Skeletal muscle tissue (tissue), 3 donors: ENCODE measurements at regions not wholly inside any gene's neighbourhood (a gene's known extent, or its start where the extent isn't known, plus 50 kb on each side); places are given as distances from the start of the nearest gene placed in this dataset.
"Not testable (repeated sequence)": the region's sequence is repeated elsewhere in the genome, so short reads cannot be mapped to it uniquely, and the experiment has no call there.

ENCODE experiments used
- H3K27ac ChIP-seq: one replicate; pipeline ENCODE4 v1.7.0; 2013; ENCODE audit warnings: mild to moderate bottlenecking, low read depth, low read length, inconsistent platforms
- H3K27me3 ChIP-seq, 3 donors: one replicate each; pipeline ENCODE4 v1.7.0; 2013; ENCODE audit warnings: low read length in 3 of 3; ENCODE audit not compliant: control insufficient read depth in 3 of 3, insufficient read depth in 3 of 3
- H3K36me3 ChIP-seq, 3 donors: one replicate each; pipeline ENCODE4 v1.7.0; 2013; ENCODE audit warnings: low read length in 3 of 3; ENCODE audit not compliant: control insufficient read depth in 3 of 3, insufficient read depth in 3 of 3
- H3K4me1 ChIP-seq, 3 donors: one replicate each; pipeline ENCODE4 v1.7.0; 2013; ENCODE audit warnings: low read length in 3 of 3, mild to moderate bottlenecking in 3 of 3; ENCODE audit not compliant: control insufficient read depth in 3 of 3, insufficient read depth in 3 of 3
- H3K4me3 ChIP-seq, 3 donors: one replicate each; pipeline ENCODE4 v1.7.0; 2013; ENCODE audit warnings: low read length in 3 of 3
- H3K9ac ChIP-seq, 3 donors: one replicate each; pipeline ENCODE4 v1.7.0; 2013; ENCODE audit warnings: low read length in 3 of 3, mild to moderate bottlenecking in 3 of 3, moderate library complexity in 2 of 3, low read depth in 1 of 3
- H3K9me3 ChIP-seq, 3 donors: one replicate each; pipeline ENCODE4 v1.7.0; 2013; ENCODE audit warnings: low read length in 3 of 3; ENCODE audit not compliant: control insufficient read depth in 3 of 3
- donor health status: Osteomylitis.

- no peaks in the 10 kb centered on the region for H3K4me1 ChIP-seq
- H3K9ac ChIP-seq: no peak overlapping the region
- no peaks in the 10 kb centered on the region for H3K36me3 ChIP-seq
- no peak overlapping the region for H3K4me3 ChIP-seq
- H3K27me3 ChIP-seq: peaks cover 15 to 34% (median 22%) of the 10 kb centered on the region in 3 donors
- H3K9me3 ChIP-seq: peaks cover 0 to 2% (median 0%) of the 10 kb centered on the region in 3 donors
- no peak overlapping the region for H3K27ac ChIP-seq
These were observed 99.5 kb upstream of the FOXB1 start for GRCh38 chr15:59904450-59905135.

- Histone ChIP-seq H3K4me1 (no peaks in the 10 kb centered on the region), H3K9ac (no peak overlapping the region), H3K9me3 (no peaks in the 10 kb centered on the region), H3K27ac (no peak overlapping the region), H3K36me3 (no peaks in the 10 kb centered on the region), H3K27me3 (peaks cover 3 to 12% (median 9%) of the 10 kb centered on the region in 3 donors), H3K4me3 (no peak overlapping the region)
These were observed 107.4 kb upstream of the FOXB1 start for GRCh38 chr15:59896663-59897074.

- Histone ChIP-seq H3K9ac (no peak overlapping the region), H3K27me3 (peaks cover 2 to 5% (median 4%) of the 10 kb centered on the region in 3 donors)
These were observed 109.3 kb upstream of the FOXB1 start for GRCh38 chr15:59894835-59895234.

GRCh38 chr15:59892985-59893384 is 111.1 kb upstream of the FOXB1 start:
- H3K27me3 ChIP-seq: peaks cover 2 to 11% (median 3%) of the 10 kb centered on the region in 3 donors
- no peaks in the 10 kb centered on the region for H3K36me3 ChIP-seq
- H3K27ac ChIP-seq: no peak overlapping the region
- H3K4me1 ChIP-seq: no peaks in the 10 kb centered on the region
- H3K9ac ChIP-seq: no peak overlapping the region
- no peaks in the 10 kb centered on the region for H3K9me3 ChIP-seq
- H3K4me3 ChIP-seq: no peak overlapping the region

More at GRCh38 chr15:59894835-59895234, 109.3 kb upstream of the FOXB1 start:
- Histone ChIP-seq H3K27ac (no peak overlapping the region), H3K4me1 (no peaks in the 10 kb centered on the region), H3K9me3 (no peaks in the 10 kb centered on the region), H3K36me3 (no peaks in the 10 kb centered on the region), H3K4me3 (no peak overlapping the region)

GRCh38 chr15:59887870-59888269 is 116.2 kb upstream of the FOXB1 start:
- not testable (repeated sequence) for H3K27ac ChIP-seq, H3K4me1 ChIP-seq, H3K9me3 ChIP-seq, H3K4me3 ChIP-seq, H3K36me3 ChIP-seq, H3K9ac ChIP-seq
- H3K27me3 ChIP-seq: peaks cover 0 to 14% (median 11%) of the 10 kb centered on the region in 3 donors

- peaks cover 0 to 14% (median 11%) of the 10 kb centered on the region in 3 donors for H3K27me3 ChIP-seq
These were observed 116.9 kb upstream of the FOXB1 start for GRCh38 chr15:59887211-59887610.

GRCh38 chr15:59886441-59886840 is 117.7 kb upstream of the FOXB1 start:
- no peaks in the 10 kb centered on the region for H3K36me3 ChIP-seq

More at GRCh38 chr15:59887211-59887610, 116.9 kb upstream of the FOXB1 start:
- H3K36me3 ChIP-seq: no peaks in the 10 kb centered on the region
- no peaks in the 10 kb centered on the region for H3K9me3 ChIP-seq
- H3K9ac ChIP-seq: no peak overlapping the region
- H3K4me3 ChIP-seq: no peak overlapping the region
- H3K4me1 ChIP-seq: no peaks in the 10 kb centered on the region
- H3K27ac ChIP-seq: no peak overlapping the region

GRCh38 chr15:59885832-59886231 is 118.3 kb upstream of the FOXB1 start:
- Histone ChIP-seq H3K27ac (no peak overlapping the region), H3K4me3 (no peak overlapping the region), H3K9ac (no peak overlapping the region), H3K9me3 (no peaks in the 10 kb centered on the region), H3K36me3 (no peaks in the 10 kb centered on the region), H3K4me1 (no peaks in the 10 kb centered on the region), H3K27me3 (peaks cover 0 to 14% (median 10%) of the 10 kb centered on the region in 3 donors)

More at GRCh38 chr15:59886441-59886840, 117.7 kb upstream of the FOXB1 start:
- Histone ChIP-seq H3K9ac (no peak overlapping the region), H3K4me1 (no peaks in the 10 kb centered on the region), H3K27ac (no peak overlapping the region), H3K4me3 (no peak overlapping the region), H3K27me3 (peaks cover 0 to 14% (median 13%) of the 10 kb centered on the region in 3 donors), H3K9me3 (no peaks in the 10 kb centered on the region)

- peaks cover 8 to 20% (median 8%) of the 10 kb centered on the region in 3 donors for H3K27me3 ChIP-seq
- H3K4me3 ChIP-seq: no peak overlapping the region
- no peaks in the 10 kb centered on the region for H3K4me1 ChIP-seq
- no peaks in the 10 kb centered on the region for H3K9me3 ChIP-seq
- H3K9ac ChIP-seq: no peak overlapping the region
- no peaks in the 10 kb centered on the region for H3K36me3 ChIP-seq
- H3K27ac ChIP-seq: no peak overlapping the region
These were observed 124.4 kb upstream of the FOXB1 start for GRCh38 chr15:59879506-59880265.

GRCh38 chr15:59876140-59876539 is 128.0 kb upstream of the FOXB1 start:
- Histone ChIP-seq H3K27me3 (peaks cover 6 to 17% (median 15%) of the 10 kb centered on the region in 3 donors), H3K36me3 (no peaks in the 10 kb centered on the region), H3K9ac (no peak overlapping the region), H3K4me1 (no peaks in the 10 kb centered on the region), H3K4me3 (no peak overlapping the region), H3K27ac (no peak overlapping the region), H3K9me3 (no peaks in the 10 kb centered on the region)
